Loucy (cell line): ENCODE measurements at regions not wholly inside any gene's neighbourhood (a gene's known extent, or its start where the extent isn't known, plus 50 kb on each side); places are given as distances from the start of the nearest gene placed in this dataset.

Source experiments
- H2AFZ ChIP-seq: fragments of 200-600 bp; sonication (generic); 2 replicates; pipeline ENCODE4 v1.6.0; 2016; ENCODE audit warnings: antibody characterized with exemption, mild to moderate bottlenecking, low read length, moderate library complexity
- H3F3A ChIP-seq: fragments of 200-600 bp; 2 replicates; pipeline ENCODE4 v1.6.0; 2016; ENCODE audit warnings: antibody characterized with exemption, low read depth, mild to moderate bottlenecking
- H3K27me3 ChIP-seq: fragments of 200-600 bp; sonication (generic); 2 replicates; pipeline ENCODE4 v1.6.1; 2014; ENCODE audit warnings: low read length, mild to moderate bottlenecking; ENCODE audit not compliant: insufficient read depth, poor library complexity, severe bottlenecking
- H3K36me3 ChIP-seq: fragments of 200-600 bp; sonication (generic); 2 replicates; pipeline ENCODE4 v1.6.1; 2016; ENCODE audit warnings: low read length; ENCODE audit not compliant: insufficient read depth
- H3K4me1 ChIP-seq: fragments of 200-600 bp; sonication (generic); 2 replicates; pipeline ENCODE4 v1.5.1; 2014; ENCODE audit warnings: low read length, mild to moderate bottlenecking; ENCODE audit not compliant: insufficient read depth, poor library complexity, severe bottlenecking
- H3K4me2 ChIP-seq: fragments of 200-600 bp; sonication (generic); 2 replicates; pipeline ENCODE4 v1.6.0; 2014; ENCODE audit warnings: antibody characterized with exemption, low read length, low read depth, mild to moderate bottlenecking; ENCODE audit not compliant: poor library complexity, severe bottlenecking
- H3K4me3 ChIP-seq: fragments of 200-600 bp; sonication (generic); 2 replicates; pipeline ENCODE4 v1.5.1; 2014; ENCODE audit warnings: low read length, mild to moderate bottlenecking, mixed read lengths; ENCODE audit not compliant: poor library complexity, severe bottlenecking
- H3K79me2 ChIP-seq: fragments of 200-600 bp; sonication (generic); 2 replicates; pipeline ENCODE4 v1.6.1; 2014; ENCODE audit warnings: low read length; ENCODE audit not compliant: insufficient read depth
- H3K9ac ChIP-seq: fragments of 200-600 bp; sonication (generic); 2 replicates; pipeline ENCODE4 v1.6.0; 2014; ENCODE audit warnings: mild to moderate bottlenecking, low read depth, low read length, moderate library complexity; ENCODE audit not compliant: poor library complexity, severe bottlenecking
- H3K9me2 ChIP-seq: fragments of 200-600 bp; sonication (generic); replicated peaks from 2 replicates; pipeline ENCODE4 v1.6.1; 2016; ENCODE audit warnings: low read depth, low read length, mixed read lengths
- H3K9me3 ChIP-seq: fragments of 200-600 bp; sonication (generic); 2 replicates; pipeline ENCODE4 v1.6.1; 2014; ENCODE audit warnings: mild to moderate bottlenecking, antibody characterized with exemption, low read length, low read depth; ENCODE audit not compliant: insufficient read depth
- H4K20me1 ChIP-seq: fragments of 200-600 bp; sonication (generic); 2 replicates; pipeline ENCODE4 v1.6.0; 2014; ENCODE audit warnings: antibody characterized with exemption, low read length, mild to moderate bottlenecking; ENCODE audit not compliant: insufficient read depth, poor library complexity, severe bottlenecking
- CTCF ChIP-seq: fragments of 200-600 bp; sonication (generic); conservative IDR thresholded peaks from 2 replicates; pipeline ENCODE4 v1.5.1; 2014; ENCODE audit warnings: mild to moderate bottlenecking, antibody characterized with exemption, low read length
- EZH2phosphoT487 ChIP-seq: fragments of 200-600 bp; IDR thresholded peaks from 2 replicates; pipeline ENCODE4 v1.6.1; 2018; ENCODE audit warnings: antibody characterized with exemption, mild to moderate bottlenecking, moderate library complexity, borderline replicate concordance

GRCh38 chr6:82836022-82836575 is 229.5 kb downstream of the UBE3D start:
- TF ChIP-seq CTCF: no peak
- no peak for TF ChIP-seq EZH2phosphoT487
- Histone ChIP-seq H3F3A (no peaks in the 10 kb centered on the region), H3K27me3 (no peaks in the 10 kb centered on the region), H3K4me2 (no peak overlapping the region), H3K9me2 (no peaks in the 10 kb centered on the region), H3K4me1 (no peaks in the 10 kb centered on the region), H3K4me3 (no peak overlapping the region), H3K9ac (no peak overlapping the region), H3K36me3 (no peaks in the 10 kb centered on the region), H3K9me3 (no peaks in the 10 kb centered on the region), H4K20me1 (no peaks in the 10 kb centered on the region), H2AFZ (no peak overlapping the region), H3K79me2 (no peaks in the 10 kb centered on the region)

- Histone ChIP-seq H4K20me1 (no peaks in the 10 kb centered on the region), H3K9me2 (no peaks in the 10 kb centered on the region), H3K79me2 (no peaks in the 10 kb centered on the region), H3F3A (no peaks in the 10 kb centered on the region), H3K36me3 (no peaks in the 10 kb centered on the region), H2AFZ (no peak overlapping the region), H3K9ac (no peak overlapping the region), H3K9me3 (no peaks in the 10 kb centered on the region), H3K27me3 (no peaks in the 10 kb centered on the region), H3K4me1 (no peaks in the 10 kb centered on the region), H3K4me3 (no peak overlapping the region), H3K4me2 (no peak overlapping the region)
- TF ChIP-seq CTCF (no peak), EZH2phosphoT487 (no peak)
These were observed 225.1 kb downstream of the UBE3D start for GRCh38 chr6:82840571-82840970.

GRCh38 chr6:82841309-82841708 is 224.3 kb downstream of the UBE3D start:
- TF ChIP-seq EZH2phosphoT487: no peak
- Histone ChIP-seq H3K9me3 (no peaks in the 10 kb centered on the region), H4K20me1 (no peaks in the 10 kb centered on the region), H3K79me2 (no peaks in the 10 kb centered on the region), H3K4me2 (no peak overlapping the region), H3K27me3 (no peaks in the 10 kb centered on the region), H3K36me3 (no peaks in the 10 kb centered on the region), H3K9ac (no peak overlapping the region), H3K4me3 (no peak overlapping the region), H3K4me1 (no peaks in the 10 kb centered on the region), H3F3A (no peaks in the 10 kb centered on the region), H2AFZ (no peak overlapping the region), H3K9me2 (no peaks in the 10 kb centered on the region)
